ENCODE measurements at regions not wholly inside any gene's neighbourhood (a gene's known extent, or its start where the extent isn't known, plus 50 kb on each side); places are given as distances from the start of the nearest gene placed in this dataset.

GRCh38 chr7:69342154-69342884, 256.0 kb upstream of the AUTS2 start:
- H3K4me1 Mint-ChIP-seq, result no peaks in the 10 kb centered on the region
- Histone ChIP-seq H3K27ac (ENCODE audit: low read depth) (no peak overlapping the region), H3K9me2 (ENCODE audit: insufficient read depth) (no peaks in the 10 kb centered on the region; the same call in 1 of the 2 replicates), H3K4me3 (no peak overlapping the region), H3K79me2 (replicated peaks; ENCODE audit: insufficient read depth) (no peaks in the 10 kb centered on the region), H3K4me2 (no peak overlapping the region), H3K27me3 (ENCODE audit: insufficient read depth) (no peaks in the 10 kb centered on the region), H4K20me1 (replicated peaks; ENCODE audit: insufficient read depth) (no peaks in the 10 kb centered on the region; the same call in 1 of the 2 replicates), H3K36me3 (ENCODE audit: insufficient read depth) (no peaks in the 10 kb centered on the region), H3F3A (replicated peaks; ENCODE audit: low read depth) (no peaks in the 10 kb centered on the region), H3K4me1 (ENCODE audit: insufficient read depth) (no peaks in the 10 kb centered on the region), H2AFZ (no peak overlapping the region)
- DNase-seq (ENCODE audit: low spot score) (no peak), ATAC-seq (no peak)
- no peaks in the 10 kb centered on the region for H3K27me3 Mint-ChIP-seq (ENCODE audit: insufficient read depth, low read depth, poor library complexity)
- H3K9me3 Mint-ChIP-seq, result peaks cover 93% of the 10 kb centered on the region
- peaks cover 33% of the 10 kb centered on the region for H3K36me3 Mint-ChIP-seq (ENCODE audit: low read depth)
- H3K27ac Mint-ChIP-seq, result no peak overlapping the region
- no peak overlapping the region for H3K4me3 Mint-ChIP-seq
- TF ChIP-seq STAT1 (IDR thresholded peaks at IDR 0.05; ENCODE audit: unreplicated experiment) (no peak), ZNF331 (CRISPR knock-in tag; IDR thresholded peaks at IDR 0.05; ENCODE audit: low read depth) (no peak), NANOG (IDR thresholded peaks at IDR 0.05; ENCODE audit: borderline replicate concordance) (no peak), CREB1 (CRISPR knock-in tag; IDR thresholded peaks at IDR 0.05; ENCODE audit: low read depth) (no peak), ZNF114 (CRISPR knock-in tag; IDR thresholded peaks at IDR 0.05) (no peak), CTCF (conservative IDR thresholded peaks at IDR 0.05; ENCODE audit: low read depth in 2 of 2) (no peak), ETS1 (IDR thresholded peaks at IDR 0.05) (no peak), JUNB (IDR thresholded peaks at IDR 0.05; ENCODE audit: unreplicated experiment) (no peak), ZNF462 (CRISPR knock-in tag; IDR thresholded peaks at IDR 0.05) (no peak), EZH2phosphoT487 (IDR thresholded peaks at IDR 0.05; ENCODE audit: unreplicated experiment) (no peak), REST (IDR thresholded peaks at IDR 0.05; ENCODE audit: unreplicated experiment) (no peak), POLR2AphosphoS5 (IDR thresholded peaks at IDR 0.05; ENCODE audit: low read depth) (no peak), EZH2 (IDR thresholded peaks at IDR 0.05; ENCODE audit: low read depth, unreplicated experiment) (no peak)
